BE2C (cell line): ENCODE measurements at regions not wholly inside any gene's neighbourhood (a gene's known extent, or its start where the extent isn't known, plus 50 kb on each side); places are given as distances from the start of the nearest gene placed in this dataset.

Experiments
- DNase-seq: peaks from one replicate; pipeline ENCODE4 v3.0.0-alpha.2; 2020
- H3K27me3 ChIP-seq: fragments of 250-450 bp; sonication (Bioruptor Pico); 2 replicates; pipeline ENCODE4 v1.5.1; 2020; ENCODE audit warnings: mild to moderate bottlenecking
- H3K36me3 ChIP-seq: fragments of 250-450 bp; sonication (Bioruptor Pico); 2 replicates; pipeline ENCODE4 v1.5.1; 2020; ENCODE audit warnings: mild to moderate bottlenecking
- H3K4me1 ChIP-seq: fragments of 250-450 bp; sonication (Bioruptor Pico); 2 replicates; pipeline ENCODE4 v1.5.1; 2020
- H3K4me3 ChIP-seq: 2 replicates; pipeline ENCODE4 v1.5.1; 2011; ENCODE audit warnings: low read depth, low read length
- H3K9me3 ChIP-seq: fragments of 250-450 bp; sonication (Bioruptor Pico); 2 replicates; pipeline ENCODE4 v1.5.1; 2020
- TF ChIP-seq, protein P1 (sequence below): IDR thresholded peaks from 2 replicates; pipeline ENCODE4 v1.5.1; 2012; ENCODE audit warnings: mild to moderate bottlenecking, low read depth, low read length

DNA sequence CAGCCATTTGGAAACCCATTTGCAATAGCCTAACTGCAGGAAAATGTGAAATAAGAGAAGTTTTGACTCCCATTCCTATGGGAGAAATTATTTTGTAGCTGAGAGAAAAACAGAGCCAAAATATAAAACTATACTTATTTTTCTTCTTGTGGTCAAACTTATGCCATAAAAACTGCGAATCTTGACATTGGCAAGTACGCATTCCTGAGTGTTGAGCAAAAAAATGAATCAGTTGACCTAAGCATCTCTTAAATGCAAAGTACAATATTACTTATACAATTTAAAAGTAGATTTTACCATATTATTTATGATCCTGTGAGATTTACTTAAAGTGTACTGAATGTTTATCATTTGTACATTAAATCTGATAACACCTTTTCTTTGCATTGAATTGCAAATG lies 50.1 kb upstream of the CMC1 start:
- no peak overlapping the region for H3K4me3 ChIP-seq
- TF ChIP-seq, protein P1, sequence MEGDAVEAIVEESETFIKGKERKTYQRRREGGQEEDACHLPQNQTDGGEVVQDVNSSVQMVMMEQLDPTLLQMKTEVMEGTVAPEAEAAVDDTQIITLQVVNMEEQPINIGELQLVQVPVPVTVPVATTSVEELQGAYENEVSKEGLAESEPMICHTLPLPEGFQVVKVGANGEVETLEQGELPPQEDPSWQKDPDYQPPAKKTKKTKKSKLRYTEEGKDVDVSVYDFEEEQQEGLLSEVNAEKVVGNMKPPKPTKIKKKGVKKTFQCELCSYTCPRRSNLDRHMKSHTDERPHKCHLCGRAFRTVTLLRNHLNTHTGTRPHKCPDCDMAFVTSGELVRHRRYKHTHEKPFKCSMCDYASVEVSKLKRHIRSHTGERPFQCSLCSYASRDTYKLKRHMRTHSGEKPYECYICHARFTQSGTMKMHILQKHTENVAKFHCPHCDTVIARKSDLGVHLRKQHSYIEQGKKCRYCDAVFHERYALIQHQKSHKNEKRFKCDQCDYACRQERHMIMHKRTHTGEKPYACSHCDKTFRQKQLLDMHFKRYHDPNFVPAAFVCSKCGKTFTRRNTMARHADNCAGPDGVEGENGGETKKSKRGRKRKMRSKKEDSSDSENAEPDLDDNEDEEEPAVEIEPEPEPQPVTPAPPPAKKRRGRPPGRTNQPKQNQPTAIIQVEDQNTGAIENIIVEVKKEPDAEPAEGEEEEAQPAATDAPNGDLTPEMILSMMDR: no peak
- H3K4me1 ChIP-seq: no peaks in the 10 kb centered on the region
- H3K9me3 ChIP-seq: no peaks in the 10 kb centered on the region
- no peak for DNase-seq
- H3K36me3 ChIP-seq: no peaks in the 10 kb centered on the region
- no peaks in the 10 kb centered on the region for H3K27me3 ChIP-seq
